Liver (tissue), 8 donors: ENCODE measurements at regions not wholly inside any gene's neighbourhood (a gene's known extent, or its start where the extent isn't known, plus 50 kb on each side); places are given as distances from the start of the nearest gene placed in this dataset.

ENCODE experiments used
- DNase-seq: peaks from one replicate; pipeline ENCODE4 v3.0.0-alpha.2; 2017; ENCODE audit warnings: low spot score
- H3K27ac ChIP-seq, 2 donors: one replicate each; pipeline ENCODE4 v1.7.0; 2013; ENCODE audit warnings: inconsistent platforms in 2 of 2, low read length in 2 of 2, control low read depth in 1 of 2, low read depth in 1 of 2, mild to moderate bottlenecking in 1 of 2
- H3K27me3 ChIP-seq, 4 donors: one replicate each; pipeline versions ENCODE4 v1.6.1 to v1.7.0; 2013; ENCODE audit warnings: low read length in 3 of 4, inconsistent platforms in 1 of 4, mild to moderate bottlenecking in 1 of 4, moderate library complexity in 1 of 4; ENCODE audit not compliant: control insufficient read depth in 4 of 4, insufficient read depth in 4 of 4
- H3K36me3 ChIP-seq, 4 donors: one replicate each; pipeline versions ENCODE4 v1.6.1 to v1.7.0; 2013; ENCODE audit warnings: low read length in 3 of 4, mild to moderate bottlenecking in 3 of 4, low read depth in 1 of 4, moderate library complexity in 1 of 4; ENCODE audit not compliant: control insufficient read depth in 4 of 4, insufficient read depth in 3 of 4
- H3K4me1 ChIP-seq, 4 donors: one replicate each; pipeline versions ENCODE4 v1.6.1 to v1.7.0; 2013; ENCODE audit warnings: low read length in 3 of 4, mild to moderate bottlenecking in 3 of 4, moderate library complexity in 1 of 4; ENCODE audit not compliant: control insufficient read depth in 4 of 4, insufficient read depth in 4 of 4
- H3K4me3 ChIP-seq, 3 donors: one replicate each; pipeline versions ENCODE4 v1.6.1 to v1.7.0; 2013; ENCODE audit warnings: low read length in 3 of 3, control low read depth in 1 of 3, low read depth in 1 of 3, mild to moderate bottlenecking in 1 of 3
- H3K9ac ChIP-seq, 2 donors: one replicate each; pipeline ENCODE4 v1.7.0; 2013; ENCODE audit warnings: low read length in 2 of 2, mild to moderate bottlenecking in 2 of 2, moderate library complexity in 2 of 2, control low read depth in 1 of 2, low read depth in 1 of 2
- H3K9me3 ChIP-seq, 4 donors: one replicate each; pipeline versions ENCODE4 v1.6.1 to v1.7.0; 2013; ENCODE audit warnings: low read length in 3 of 4; ENCODE audit not compliant: control insufficient read depth in 4 of 4
- EGR1 ChIP-seq, 2 donors: IDR thresholded peaks; 2 replicates each; pipeline ENCODE4 v1.6.1; 2016 to 2018; ENCODE audit warnings: antibody characterized with exemption in 2 of 2, low read depth in 2 of 2
- FOXA1 ChIP-seq: IDR thresholded peaks from 2 replicates; pipeline ENCODE4 v1.6.1; 2016; ENCODE audit warnings: antibody characterized with exemption
- FOXA2 ChIP-seq: IDR thresholded peaks from 2 replicates; pipeline ENCODE4 v1.6.1; 2016; ENCODE audit warnings: antibody characterized with exemption
- HNF4A ChIP-seq, 2 donors: conservative IDR thresholded peaks; 2 replicates each; pipeline ENCODE4 v1.6.1; 2016; ENCODE audit warnings: antibody characterized with exemption in 2 of 2, mild to moderate bottlenecking in 2 of 2
- HNF4G ChIP-seq: IDR thresholded peaks from 2 replicates; pipeline ENCODE4 v1.6.1; 2016; ENCODE audit warnings: antibody characterized with exemption
- JUND ChIP-seq, 2 donors: IDR thresholded peaks; 2 replicates each; pipeline ENCODE4 v1.6.1; 2016; ENCODE audit warnings: antibody characterized with exemption in 2 of 2
- NR2F2 ChIP-seq: IDR thresholded peaks from 2 replicates; pipeline ENCODE4 v1.6.1; 2016; ENCODE audit warnings: antibody characterized with exemption
- RAD21 ChIP-seq, 2 donors: IDR thresholded peaks; 2 replicates each; pipeline ENCODE4 v1.6.1; 2016; ENCODE audit warnings: antibody characterized with exemption in 2 of 2, mild to moderate bottlenecking in 2 of 2
- RXRA ChIP-seq, 2 donors: IDR thresholded peaks; 2 replicates each; pipeline ENCODE4 v1.6.1; 2017 to 2018; ENCODE audit warnings: antibody characterized with exemption in 2 of 2, mild to moderate bottlenecking in 1 of 2
- SP1 ChIP-seq: IDR thresholded peaks from 2 replicates; pipeline ENCODE4 v1.6.1; 2018; ENCODE audit warnings: antibody characterized with exemption, mild to moderate bottlenecking
- TAF1 ChIP-seq: conservative IDR thresholded peaks from 2 replicates; pipeline ENCODE4 v1.6.1; 2016; ENCODE audit warnings: antibody characterized with exemption, mild to moderate bottlenecking
- YY1 ChIP-seq: IDR thresholded peaks from 2 replicates; pipeline ENCODE4 v1.6.1; 2016; ENCODE audit warnings: antibody characterized with exemption, mild to moderate bottlenecking
- WGBS: extraction: QIAGEN DNeasy Blood & Tissue Kit; methylation state at CpG from one replicate; pipeline ENCODE4 v1.1.7; 2013; 5-methylcytosine and 5-hydroxymethylcytosine counted together
- TF ChIP-seq, protein P1 (sequence below): IDR thresholded peaks from 2 replicates; pipeline ENCODE4 v1.6.1; 2016; ENCODE audit warnings: antibody characterized with exemption, mild to moderate bottlenecking
- TF ChIP-seq, protein P2 (sequence below): fragments of 150-350 bp; IDR thresholded peaks from 2 replicates; pipeline ENCODE4 v1.5.1; 2017; ENCODE audit warnings: improper control_type of control experiment, low read depth, low read length; ENCODE audit not compliant: missing input control
- TF ChIP-seq, protein P3 (sequence below): IDR thresholded peaks from 2 replicates; pipeline ENCODE4 v1.6.1; 2016; ENCODE audit warnings: antibody characterized with exemption
- TF ChIP-seq, protein P4 (sequence below): IDR thresholded peaks from 2 replicates; pipeline ENCODE4 v1.6.1; 2016; ENCODE audit warnings: antibody characterized with exemption
- donor health status: healthy.
- donor health status: healthy.
- donor health status: healthy.
- donor health status: healthy.
- donor health status: healthy.

DNA sequence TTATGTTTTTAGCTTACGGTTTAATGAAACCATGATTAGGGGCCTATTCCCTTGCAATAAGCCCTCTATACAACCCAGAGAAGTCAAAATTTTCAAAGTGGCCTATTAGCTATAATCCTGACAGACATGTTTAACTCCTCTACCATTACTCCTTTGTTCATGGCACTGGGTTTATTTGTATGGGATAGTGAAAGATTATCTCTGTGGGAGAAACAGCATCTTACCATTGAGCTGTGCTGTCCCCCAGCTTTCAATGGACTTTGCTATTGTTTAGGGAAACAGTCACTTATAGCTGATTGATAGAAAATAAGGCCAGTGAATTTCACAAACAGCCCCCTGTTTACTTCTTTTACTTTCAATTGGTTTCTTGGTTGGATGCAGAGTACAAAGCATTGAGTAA is 675.2 kb upstream of the GCFC2 start:
- DNase-seq: no peak
- WGBS: 95% methylated on average over 1 of the region's 1 CpG
- Histone ChIP-seq H3K9me3 (no peaks in the 10 kb centered on the region), H3K27ac (no peak overlapping the region), H3K27me3 (no peaks in the 10 kb centered on the region), H3K36me3 (no peaks in the 10 kb centered on the region), H3K4me3 (no peak overlapping the region), H3K4me1 (no peaks in the 10 kb centered on the region), H3K9ac (no peak overlapping the region)
- TF ChIP-seq YY1 (no peak), EGR1 (IDR thresholded peaks at IDR 0.05; ENCODE audit: low read depth in 2 of 2) (no peak), SP1 (no peak), HNF4G (no peak)
- TF ChIP-seq, protein P1, sequence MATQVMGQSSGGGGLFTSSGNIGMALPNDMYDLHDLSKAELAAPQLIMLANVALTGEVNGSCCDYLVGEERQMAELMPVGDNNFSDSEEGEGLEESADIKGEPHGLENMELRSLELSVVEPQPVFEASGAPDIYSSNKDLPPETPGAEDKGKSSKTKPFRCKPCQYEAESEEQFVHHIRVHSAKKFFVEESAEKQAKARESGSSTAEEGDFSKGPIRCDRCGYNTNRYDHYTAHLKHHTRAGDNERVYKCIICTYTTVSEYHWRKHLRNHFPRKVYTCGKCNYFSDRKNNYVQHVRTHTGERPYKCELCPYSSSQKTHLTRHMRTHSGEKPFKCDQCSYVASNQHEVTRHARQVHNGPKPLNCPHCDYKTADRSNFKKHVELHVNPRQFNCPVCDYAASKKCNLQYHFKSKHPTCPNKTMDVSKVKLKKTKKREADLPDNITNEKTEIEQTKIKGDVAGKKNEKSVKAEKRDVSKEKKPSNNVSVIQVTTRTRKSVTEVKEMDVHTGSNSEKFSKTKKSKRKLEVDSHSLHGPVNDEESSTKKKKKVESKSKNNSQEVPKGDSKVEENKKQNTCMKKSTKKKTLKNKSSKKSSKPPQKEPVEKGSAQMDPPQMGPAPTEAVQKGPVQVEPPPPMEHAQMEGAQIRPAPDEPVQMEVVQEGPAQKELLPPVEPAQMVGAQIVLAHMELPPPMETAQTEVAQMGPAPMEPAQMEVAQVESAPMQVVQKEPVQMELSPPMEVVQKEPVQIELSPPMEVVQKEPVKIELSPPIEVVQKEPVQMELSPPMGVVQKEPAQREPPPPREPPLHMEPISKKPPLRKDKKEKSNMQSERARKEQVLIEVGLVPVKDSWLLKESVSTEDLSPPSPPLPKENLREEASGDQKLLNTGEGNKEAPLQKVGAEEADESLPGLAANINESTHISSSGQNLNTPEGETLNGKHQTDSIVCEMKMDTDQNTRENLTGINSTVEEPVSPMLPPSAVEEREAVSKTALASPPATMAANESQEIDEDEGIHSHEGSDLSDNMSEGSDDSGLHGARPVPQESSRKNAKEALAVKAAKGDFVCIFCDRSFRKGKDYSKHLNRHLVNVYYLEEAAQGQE: no peak

DNA sequence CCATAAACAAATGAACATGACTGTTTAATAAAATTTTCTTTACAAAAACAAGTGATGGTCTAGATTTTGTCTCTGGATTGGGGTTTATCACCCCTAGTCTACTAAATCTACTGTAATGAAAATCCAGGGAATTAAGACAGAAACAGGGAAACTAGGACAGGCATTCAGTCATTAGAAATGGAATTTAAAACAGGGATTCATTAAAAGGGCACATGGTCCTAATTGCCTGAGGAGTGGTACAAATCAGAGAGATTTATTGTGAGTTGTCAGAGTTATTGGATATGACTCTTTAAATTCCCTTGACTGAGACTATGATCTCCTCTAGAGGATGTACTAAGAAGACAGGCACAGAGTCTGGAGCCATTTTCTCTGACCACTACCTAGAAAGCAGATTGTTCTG is 670.9 kb upstream of the GCFC2 start:
- Histone ChIP-seq H3K36me3 (no peaks in the 10 kb centered on the region), H3K4me3 (no peak overlapping the region), H3K27ac (no peak overlapping the region), H3K9ac (no peak overlapping the region), H3K27me3 (no peaks in the 10 kb centered on the region), H3K4me1 (no peaks in the 10 kb centered on the region), H3K9me3 (no peaks in the 10 kb centered on the region)
- TF ChIP-seq YY1 (no peak), EGR1 (IDR thresholded peaks at IDR 0.05; ENCODE audit: low read depth in 2 of 2) (no peak), TAF1 (no peak), JUND (IDR thresholded peaks at IDR 0.05) (no peak), RXRA (IDR thresholded peaks at IDR 0.05) (no peak), FOXA1 (no peak), NR2F2 (no peak), HNF4A (conservative IDR thresholded peaks at IDR 0.05) (no peak), RAD21 (IDR thresholded peaks at IDR 0.05) (no peak), FOXA2 (no peak), HNF4G (no peak), SP1 (no peak)
- TF ChIP-seq, protein P2, sequence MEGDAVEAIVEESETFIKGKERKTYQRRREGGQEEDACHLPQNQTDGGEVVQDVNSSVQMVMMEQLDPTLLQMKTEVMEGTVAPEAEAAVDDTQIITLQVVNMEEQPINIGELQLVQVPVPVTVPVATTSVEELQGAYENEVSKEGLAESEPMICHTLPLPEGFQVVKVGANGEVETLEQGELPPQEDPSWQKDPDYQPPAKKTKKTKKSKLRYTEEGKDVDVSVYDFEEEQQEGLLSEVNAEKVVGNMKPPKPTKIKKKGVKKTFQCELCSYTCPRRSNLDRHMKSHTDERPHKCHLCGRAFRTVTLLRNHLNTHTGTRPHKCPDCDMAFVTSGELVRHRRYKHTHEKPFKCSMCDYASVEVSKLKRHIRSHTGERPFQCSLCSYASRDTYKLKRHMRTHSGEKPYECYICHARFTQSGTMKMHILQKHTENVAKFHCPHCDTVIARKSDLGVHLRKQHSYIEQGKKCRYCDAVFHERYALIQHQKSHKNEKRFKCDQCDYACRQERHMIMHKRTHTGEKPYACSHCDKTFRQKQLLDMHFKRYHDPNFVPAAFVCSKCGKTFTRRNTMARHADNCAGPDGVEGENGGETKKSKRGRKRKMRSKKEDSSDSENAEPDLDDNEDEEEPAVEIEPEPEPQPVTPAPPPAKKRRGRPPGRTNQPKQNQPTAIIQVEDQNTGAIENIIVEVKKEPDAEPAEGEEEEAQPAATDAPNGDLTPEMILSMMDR: no peak
- TF ChIP-seq, protein P3, sequence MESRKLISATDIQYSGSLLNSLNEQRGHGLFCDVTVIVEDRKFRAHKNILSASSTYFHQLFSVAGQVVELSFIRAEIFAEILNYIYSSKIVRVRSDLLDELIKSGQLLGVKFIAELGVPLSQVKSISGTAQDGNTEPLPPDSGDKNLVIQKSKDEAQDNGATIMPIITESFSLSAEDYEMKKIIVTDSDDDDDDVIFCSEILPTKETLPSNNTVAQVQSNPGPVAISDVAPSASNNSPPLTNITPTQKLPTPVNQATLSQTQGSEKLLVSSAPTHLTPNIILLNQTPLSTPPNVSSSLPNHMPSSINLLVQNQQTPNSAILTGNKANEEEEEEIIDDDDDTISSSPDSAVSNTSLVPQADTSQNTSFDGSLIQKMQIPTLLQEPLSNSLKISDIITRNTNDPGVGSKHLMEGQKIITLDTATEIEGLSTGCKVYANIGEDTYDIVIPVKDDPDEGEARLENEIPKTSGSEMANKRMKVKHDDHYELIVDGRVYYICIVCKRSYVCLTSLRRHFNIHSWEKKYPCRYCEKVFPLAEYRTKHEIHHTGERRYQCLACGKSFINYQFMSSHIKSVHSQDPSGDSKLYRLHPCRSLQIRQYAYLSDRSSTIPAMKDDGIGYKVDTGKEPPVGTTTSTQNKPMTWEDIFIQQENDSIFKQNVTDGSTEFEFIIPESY: no peak
- TF ChIP-seq, protein P1: no peak
- TF ChIP-seq, protein P4, sequence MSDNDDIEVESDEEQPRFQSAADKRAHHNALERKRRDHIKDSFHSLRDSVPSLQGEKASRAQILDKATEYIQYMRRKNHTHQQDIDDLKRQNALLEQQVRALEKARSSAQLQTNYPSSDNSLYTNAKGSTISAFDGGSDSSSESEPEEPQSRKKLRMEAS: no peak
- DNase-seq: no peak
